NOMO-1 (cell line): ENCODE measurements at regions not wholly inside any gene's neighbourhood (a gene's known extent, or its start where the extent isn't known, plus 50 kb on each side); places are given as distances from the start of the nearest gene placed in this dataset.

Source experiments
- DNase-seq, 2 experiments: peaks; one replicate each; lab custom pipeline; 2025; ENCODE audit not compliant: unreplicated experiment in 2 of 2; lab: John Stamatoyannopoulos, UW

GRCh38 chr10:94085766-94086437 lies 92.2 kb downstream of the PLCE1 start:
- DNase-seq, result no peak

DNA sequence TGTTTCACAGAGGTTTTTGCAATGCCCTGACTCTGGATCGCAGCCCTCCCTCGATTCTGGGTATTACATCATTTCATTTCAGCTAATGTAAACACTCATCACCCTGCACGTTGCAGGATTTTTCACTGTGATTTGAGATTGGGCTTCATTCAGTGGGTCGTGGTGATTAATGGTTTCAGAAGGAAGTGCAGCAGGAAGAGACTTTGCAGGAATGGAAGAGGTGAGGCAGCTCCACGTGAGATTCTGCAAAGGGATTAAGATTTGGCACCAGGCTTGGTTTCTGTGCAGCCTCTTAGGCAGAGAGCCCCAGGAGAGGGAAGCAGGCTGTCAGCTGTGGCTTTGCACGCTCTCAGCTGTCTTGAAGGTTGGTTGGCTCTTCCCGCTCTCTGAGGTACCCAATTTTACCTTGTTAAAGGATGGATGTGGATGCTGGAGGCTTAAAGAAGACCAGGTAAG lies 95.2 kb downstream of the PLCE1 start:
- no peak for DNase-seq

DNA sequence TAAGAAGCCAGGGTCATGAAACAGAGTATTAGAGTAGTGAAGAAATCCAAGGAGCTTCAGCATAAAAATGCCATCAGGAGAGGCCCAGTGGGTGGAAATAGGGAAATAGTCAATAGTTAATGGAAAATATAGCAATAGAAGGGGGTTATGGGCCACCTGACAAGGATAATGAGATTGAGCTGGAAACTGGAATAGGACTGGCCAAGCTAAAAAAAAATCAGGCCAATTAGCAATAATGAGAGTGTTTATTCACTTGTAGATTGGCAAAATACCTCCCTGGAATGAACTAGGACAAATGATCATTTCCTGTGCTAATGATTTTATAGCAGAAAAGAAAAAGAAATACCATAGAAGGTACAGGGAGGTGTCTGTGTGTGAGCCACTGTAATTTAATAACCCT lies 97.9 kb downstream of the PLCE1 start:
- no peak for DNase-seq

- DNase-seq, result no peak
These were observed 99.1 kb downstream of the PLCE1 start for GRCh38 chr10:94092848-94093247.

DNA sequence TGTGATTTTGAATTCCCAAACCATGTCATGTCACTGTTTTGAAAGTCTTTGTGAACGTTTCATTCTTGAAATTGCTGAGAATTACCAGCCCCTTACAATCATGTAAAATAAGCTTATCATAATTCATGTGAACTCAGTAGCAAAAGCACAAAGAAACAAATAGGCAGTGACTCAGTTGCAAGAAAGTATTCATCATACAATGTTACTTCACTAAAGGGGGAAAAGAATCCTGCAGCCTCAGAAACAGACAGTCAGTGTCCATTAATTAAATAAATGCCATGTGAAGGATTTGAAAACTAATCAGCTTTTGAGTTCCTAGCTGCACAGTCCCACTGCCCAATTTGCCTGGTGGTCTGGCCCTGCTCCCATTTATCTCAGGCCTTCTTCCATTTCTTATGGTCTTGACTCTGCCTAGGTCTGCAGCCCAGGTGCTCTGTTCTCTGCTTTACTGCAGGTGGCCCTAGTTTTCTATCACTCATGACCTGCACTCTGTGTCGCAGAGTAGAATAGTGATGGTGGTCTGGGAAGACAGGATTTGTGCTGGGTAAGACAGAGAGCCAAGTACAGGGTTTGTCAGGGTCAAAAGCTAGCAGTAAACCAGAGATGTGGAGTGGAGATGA lies 99.7 kb downstream of the PLCE1 start:
- DNase-seq, result no peak

GRCh38 chr10:94094540-94094939 lies 100.8 kb downstream of the PLCE1 start:
- no peak for DNase-seq

- no peak for DNase-seq
These were observed 103.9 kb downstream of the PLCE1 start for GRCh38 chr10:94097656-94098055.

- no peak for DNase-seq
These were observed 105.2 kb downstream of the PLCE1 start for GRCh38 chr10:94098896-94099295.

GRCh38 chr10:94101894-94102293 lies 108.2 kb downstream of the PLCE1 start:
- no peak for DNase-seq

DNA sequence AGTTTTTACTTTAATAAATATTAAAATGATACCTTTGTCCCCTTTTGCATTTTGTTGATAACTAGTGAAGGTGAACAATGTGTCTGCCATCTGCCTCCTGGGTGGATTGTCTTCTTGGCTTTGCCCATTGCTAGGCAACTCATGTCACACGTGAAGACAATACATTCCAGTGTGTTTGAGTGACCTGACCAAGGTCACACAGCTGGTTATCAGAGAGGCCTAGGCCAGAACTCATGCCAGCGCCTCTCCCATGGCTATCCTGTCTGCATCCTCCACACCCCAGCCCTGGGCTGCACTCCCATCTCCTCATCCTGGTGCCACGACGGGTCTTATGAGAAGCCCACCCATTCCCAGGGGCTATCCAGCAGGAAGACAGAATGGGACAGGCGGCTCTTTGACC lies 108.7 kb downstream of the PLCE1 start:
- no peak for DNase-seq

DNA sequence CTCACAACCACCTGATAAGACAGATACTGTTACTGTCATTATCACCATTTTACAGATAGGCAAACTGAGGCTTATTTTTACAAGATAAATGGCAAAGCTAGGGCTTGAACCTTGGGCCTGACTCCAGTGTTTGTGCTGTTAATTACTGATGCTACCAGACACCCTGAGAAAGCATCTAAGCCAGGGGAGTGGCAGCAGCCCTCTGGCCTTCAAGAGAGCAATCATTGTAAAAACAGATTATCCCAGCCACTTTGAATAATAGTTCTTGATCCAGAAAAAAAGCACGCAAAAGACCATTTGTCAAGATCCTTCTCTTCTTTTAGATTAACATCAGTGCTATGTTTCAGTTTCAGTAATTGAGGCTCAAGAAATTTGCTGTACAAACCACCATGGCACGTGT lies 109.5 kb downstream of the PLCE1 start:
- no peak for DNase-seq

DNA sequence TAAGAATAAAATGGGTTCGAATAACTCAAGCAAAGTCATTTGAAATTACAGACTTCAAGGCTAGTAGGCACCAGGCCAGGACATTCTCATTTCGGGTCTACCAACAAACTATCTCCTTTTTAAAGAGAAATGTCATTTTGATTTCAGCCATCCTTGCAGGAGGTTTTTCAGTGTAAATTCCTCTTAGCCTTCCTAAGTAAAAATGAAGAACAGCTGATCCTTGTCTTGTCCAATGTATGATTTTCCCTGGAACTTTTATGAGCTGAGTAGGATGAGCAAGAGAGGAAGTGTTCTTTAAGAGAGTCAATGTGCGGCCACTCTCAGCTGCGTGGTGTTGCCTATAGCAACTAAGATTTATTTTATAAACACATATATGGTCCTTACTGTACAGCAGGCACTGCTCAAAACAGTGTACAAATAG lies 110.1 kb downstream of the PLCE1 start:
- DNase-seq, result no peak

- no peak for DNase-seq
These were observed 110.7 kb downstream of the PLCE1 start for GRCh38 chr10:94104316-94105000.

GRCh38 chr10:94105226-94105625 lies 111.5 kb downstream of the PLCE1 start:
- DNase-seq, result no peak

GRCh38 chr10:94107191-94107590 lies 113.5 kb downstream of the PLCE1 start:
- DNase-seq, result no peak

DNA sequence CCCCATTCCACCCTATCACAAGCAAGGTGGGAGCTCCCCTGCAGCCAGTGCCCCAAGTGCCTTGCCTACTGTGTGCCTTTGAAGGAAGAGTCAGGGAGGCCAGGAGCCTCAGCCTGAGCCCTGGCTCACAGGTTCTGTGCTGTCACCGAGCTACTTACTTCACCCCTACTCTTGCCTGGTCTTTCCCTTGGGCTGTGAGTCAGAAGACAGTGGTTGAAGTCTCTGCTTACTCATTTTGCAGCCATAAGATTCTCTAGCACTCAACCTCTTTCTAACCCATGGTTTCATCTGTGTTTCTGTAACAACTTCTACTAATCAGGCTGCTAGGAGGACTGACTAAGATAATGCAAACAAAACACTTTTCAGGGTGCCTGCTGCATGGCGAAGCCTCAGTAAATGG lies 114.5 kb downstream of the PLCE1 start:
- DNase-seq, result no peak

GRCh38 chr10:94111367-94111766 lies 117.6 kb downstream of the PLCE1 start:
- DNase-seq, result no peak

DNA sequence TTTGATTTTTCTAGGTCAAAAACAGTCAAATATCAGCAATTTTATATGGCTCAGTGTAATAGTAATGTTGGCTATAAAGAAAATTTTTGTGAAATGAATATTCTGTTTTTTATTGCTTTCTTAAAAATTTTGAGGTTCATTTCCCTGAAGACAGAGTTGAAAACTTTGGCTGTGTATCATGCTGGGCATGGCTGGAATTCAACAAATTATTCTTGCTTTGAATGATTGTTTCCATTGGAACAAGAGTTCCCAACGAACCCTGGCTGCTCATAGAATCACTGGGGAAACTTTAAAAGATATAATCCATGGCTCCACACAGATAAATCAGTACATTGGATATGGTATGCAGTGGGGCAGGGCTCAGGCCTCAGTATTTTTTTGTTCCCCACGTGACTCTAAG lies 118.6 kb downstream of the PLCE1 start:
- DNase-seq, result no peak

DNA sequence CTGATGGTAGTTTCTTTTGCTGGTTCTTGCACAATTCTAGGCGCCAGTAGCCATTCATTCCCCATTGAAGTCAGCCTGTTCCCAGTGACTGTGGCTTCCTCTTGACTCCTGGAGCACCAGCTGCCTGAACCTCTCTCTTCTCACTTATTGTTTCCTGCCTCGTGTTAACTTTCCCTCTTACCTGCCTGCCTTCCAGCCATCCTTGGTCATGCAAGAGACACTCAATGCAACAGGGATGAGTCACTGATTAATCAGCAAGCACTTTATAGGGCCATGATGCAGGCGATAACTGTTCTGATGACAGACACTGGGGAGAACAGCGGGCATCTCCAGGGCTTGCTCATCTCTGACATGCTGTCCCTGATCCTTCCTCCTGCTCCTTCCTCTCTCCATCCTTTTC lies 122.0 kb downstream of the PLCE1 start:
- no peak for DNase-seq

DNA sequence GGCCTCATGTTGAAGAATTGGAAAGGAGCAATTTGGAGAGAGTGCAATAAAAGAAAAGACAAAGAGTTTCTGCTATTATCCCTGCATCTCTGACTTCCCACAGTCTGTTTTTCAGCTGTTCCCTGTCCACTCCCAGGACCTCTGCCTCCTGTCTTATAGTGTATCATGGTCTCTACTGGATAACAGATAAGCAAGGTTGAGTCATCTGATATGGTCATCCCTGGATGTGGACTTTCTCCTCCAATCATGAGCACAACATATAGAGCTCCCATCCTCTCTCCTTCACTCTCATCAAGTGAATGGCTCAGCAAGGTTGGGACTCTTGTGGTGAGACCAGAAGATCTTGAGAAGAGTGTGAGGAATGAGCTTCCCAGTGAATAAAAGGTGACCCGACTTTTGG lies 123.1 kb downstream of the PLCE1 start:
- DNase-seq, result no peak

DNA sequence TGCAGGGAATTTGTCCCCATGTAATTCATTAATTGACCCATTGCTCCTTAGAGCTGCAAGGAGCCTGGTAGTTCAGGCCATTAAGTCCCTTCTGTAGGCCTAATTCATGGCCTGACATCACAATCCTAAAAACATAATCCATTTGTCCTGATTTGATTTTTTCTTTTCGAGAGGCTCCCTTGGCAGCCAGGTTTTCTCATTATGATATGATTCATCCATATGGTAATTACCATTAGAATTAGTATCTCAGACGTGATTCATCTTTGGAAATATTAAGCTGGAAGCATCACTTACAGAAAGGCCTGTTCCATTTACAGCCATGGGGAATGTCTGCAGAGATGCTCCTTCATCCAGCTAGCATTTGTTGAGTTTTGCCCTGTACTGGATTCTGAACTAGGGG lies 128.5 kb downstream of the PLCE1 start:
- no peak for DNase-seq
